ENCODE measurements at regions not wholly inside any gene's neighbourhood (a gene's known extent, or its start where the extent isn't known, plus 50 kb on each side); places are given as distances from the start of the nearest gene placed in this dataset.
"Not testable (repeated sequence)": the region's sequence is repeated elsewhere in the genome, so short reads cannot be mapped to it uniquely, and the experiment has no call there.

- peaks cover 3% of the 10 kb centered on the region for H3K27me3 Mint-ChIP-seq (ENCODE audit: low read depth, poor library complexity)
- H3K4me3 Mint-ChIP-seq, result no peak overlapping the region
- TF ChIP-seq CTCF (IDR thresholded peaks at IDR 0.05), result no peak
- H3K9me3 Mint-ChIP-seq, result no peaks in the 10 kb centered on the region
- H3K36me3 Mint-ChIP-seq (ENCODE audit: low read depth), result no peaks in the 10 kb centered on the region
- H3K4me1 Mint-ChIP-seq, result peaks cover 5% of the 10 kb centered on the region
- no peak for DNase-seq
- peak overlapping the region; percentile 7 for H3K27ac Mint-ChIP-seq
These were observed 55.2 kb upstream of the KIF13A start for GRCh38 chr6:18042536-18043145.

- TF ChIP-seq CTCF (IDR thresholded peaks at IDR 0.05), result no peak
- DNase-seq, result no peak
- Mint-ChIP-seq H3K36me3 (ENCODE audit: low read depth) (no peaks in the 10 kb centered on the region), H3K4me1 (peaks cover 5% of the 10 kb centered on the region), H3K27ac (no peak overlapping the region), H3K4me3 (no peak overlapping the region), H3K9me3 (no peaks in the 10 kb centered on the region), H3K27me3 (ENCODE audit: low read depth, poor library complexity) (peaks cover 3% of the 10 kb centered on the region)
These were observed 52.0 kb upstream of the KIF13A start for GRCh38 chr6:18039481-18039880.

GRCh38 chr6:18038235-18038634 lies 50.8 kb upstream of the KIF13A start:
- not testable (repeated sequence) for H3K4me1 Mint-ChIP-seq; H3K27ac Mint-ChIP-seq; H3K36me3 Mint-ChIP-seq (ENCODE audit: low read depth); H3K27me3 Mint-ChIP-seq (ENCODE audit: low read depth, poor library complexity); H3K4me3 Mint-ChIP-seq; DNase-seq; H3K9me3 Mint-ChIP-seq
